ENCODE measurements at regions not wholly inside any gene's neighbourhood (a gene's known extent, or its start where the extent isn't known, plus 50 kb on each side); places are given as distances from the start of the nearest gene placed in this dataset.

DNA sequence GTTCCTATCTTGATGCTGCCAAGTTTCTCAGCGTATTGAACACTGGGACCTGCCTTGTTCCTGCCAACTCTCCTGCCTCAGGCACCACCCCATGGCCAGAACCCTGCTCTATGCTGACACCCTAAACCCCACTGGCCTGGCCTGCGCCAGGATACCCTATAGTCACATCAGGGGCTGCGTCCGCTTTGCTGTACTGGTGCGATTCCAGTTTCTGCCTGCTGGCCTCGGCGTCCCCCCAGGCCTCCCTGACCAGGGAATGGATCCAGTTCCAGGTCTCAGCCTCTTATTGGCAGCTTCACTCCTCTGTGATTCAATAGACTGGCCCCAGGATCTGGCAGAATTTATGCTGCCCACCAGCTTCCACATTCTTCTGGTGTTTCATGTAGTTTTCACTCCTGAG, 55.0 kb downstream of the GPR6 start:
- H3K4me3 ChIP-seq (ENCODE audit: low read length): no peak overlapping the region
- TF ChIP-seq, protein P1, sequence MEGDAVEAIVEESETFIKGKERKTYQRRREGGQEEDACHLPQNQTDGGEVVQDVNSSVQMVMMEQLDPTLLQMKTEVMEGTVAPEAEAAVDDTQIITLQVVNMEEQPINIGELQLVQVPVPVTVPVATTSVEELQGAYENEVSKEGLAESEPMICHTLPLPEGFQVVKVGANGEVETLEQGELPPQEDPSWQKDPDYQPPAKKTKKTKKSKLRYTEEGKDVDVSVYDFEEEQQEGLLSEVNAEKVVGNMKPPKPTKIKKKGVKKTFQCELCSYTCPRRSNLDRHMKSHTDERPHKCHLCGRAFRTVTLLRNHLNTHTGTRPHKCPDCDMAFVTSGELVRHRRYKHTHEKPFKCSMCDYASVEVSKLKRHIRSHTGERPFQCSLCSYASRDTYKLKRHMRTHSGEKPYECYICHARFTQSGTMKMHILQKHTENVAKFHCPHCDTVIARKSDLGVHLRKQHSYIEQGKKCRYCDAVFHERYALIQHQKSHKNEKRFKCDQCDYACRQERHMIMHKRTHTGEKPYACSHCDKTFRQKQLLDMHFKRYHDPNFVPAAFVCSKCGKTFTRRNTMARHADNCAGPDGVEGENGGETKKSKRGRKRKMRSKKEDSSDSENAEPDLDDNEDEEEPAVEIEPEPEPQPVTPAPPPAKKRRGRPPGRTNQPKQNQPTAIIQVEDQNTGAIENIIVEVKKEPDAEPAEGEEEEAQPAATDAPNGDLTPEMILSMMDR (IDR thresholded peaks at IDR 0.05; ENCODE audit: insufficient read depth, low read depth, low read length, missing control alignments): no peak
- no peak for DNase-seq (ENCODE audit: low read depth)

DNA sequence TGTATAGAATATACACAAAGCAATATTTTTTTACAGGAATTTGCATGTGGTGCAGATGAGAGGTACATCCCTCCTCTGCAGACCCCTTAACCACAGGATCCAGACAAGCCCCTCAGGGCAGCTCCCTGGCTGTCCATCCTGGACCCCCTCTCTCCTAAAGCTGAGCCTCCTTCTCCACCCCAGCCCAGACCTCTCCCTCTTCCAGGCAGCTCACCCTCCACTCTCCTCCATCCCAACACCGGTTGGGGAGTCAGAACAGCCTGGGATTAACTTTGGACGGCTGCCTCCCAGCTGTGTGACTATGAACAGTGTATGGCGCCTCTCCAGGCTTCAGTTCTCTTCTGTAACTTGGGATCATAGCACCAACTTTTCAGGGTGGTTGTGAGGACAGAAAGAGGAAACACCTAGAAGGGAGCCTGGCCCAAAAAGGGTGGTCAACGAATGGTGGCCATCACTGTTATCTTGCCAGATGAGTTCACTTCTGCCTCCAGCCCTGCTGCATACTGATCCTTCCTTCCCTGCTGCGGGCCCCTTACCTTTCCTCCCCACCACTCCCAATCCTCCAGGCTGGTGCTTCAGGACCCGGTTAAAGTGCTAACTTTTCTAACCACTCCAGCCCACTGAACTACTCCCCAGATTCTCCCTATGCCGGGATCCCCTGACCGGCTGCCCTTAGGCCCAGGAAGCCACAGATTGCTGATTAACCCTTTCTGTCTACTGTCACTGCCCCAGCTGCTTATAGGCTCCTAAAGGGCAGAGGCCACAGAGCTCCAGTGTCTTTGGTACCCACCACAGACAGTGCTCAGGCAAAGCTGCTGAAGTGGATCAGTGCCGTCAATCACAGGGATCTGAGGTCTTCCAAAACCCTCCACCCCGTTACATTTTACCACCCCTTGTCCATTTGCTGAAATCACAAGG, 55.9 kb downstream of the GPR6 start:
- H3K4me3 ChIP-seq (ENCODE audit: low read length): no peak overlapping the region
- no peak for DNase-seq (ENCODE audit: low read depth)
- TF ChIP-seq, protein P1 (IDR thresholded peaks at IDR 0.05; ENCODE audit: insufficient read depth, low read depth, low read length, missing control alignments): no peak

DNA sequence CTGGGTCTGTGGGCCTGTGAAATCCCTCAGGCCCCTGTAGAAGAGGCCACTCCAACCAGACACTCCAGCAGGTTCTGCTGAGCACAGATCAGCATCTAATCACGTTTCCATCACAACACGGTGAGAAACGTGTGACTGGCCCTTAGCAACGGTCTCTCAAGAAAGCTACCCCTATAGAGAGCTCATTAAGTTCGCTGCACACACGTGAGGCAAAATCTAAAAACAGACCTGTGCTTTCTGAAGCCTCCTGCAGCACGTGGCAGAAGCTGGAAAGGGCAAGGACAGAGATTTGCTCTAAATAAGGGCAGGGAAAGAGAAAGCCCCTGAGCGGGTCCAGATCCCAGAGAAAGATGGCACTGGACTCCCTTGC, 56.5 kb downstream of the GPR6 start:
- TF ChIP-seq, protein P1 (IDR thresholded peaks at IDR 0.05; ENCODE audit: insufficient read depth, low read depth, low read length, missing control alignments): no peak
- no peak overlapping the region for H3K4me3 ChIP-seq (ENCODE audit: low read length)
- no peak for DNase-seq (ENCODE audit: low read depth)

DNA sequence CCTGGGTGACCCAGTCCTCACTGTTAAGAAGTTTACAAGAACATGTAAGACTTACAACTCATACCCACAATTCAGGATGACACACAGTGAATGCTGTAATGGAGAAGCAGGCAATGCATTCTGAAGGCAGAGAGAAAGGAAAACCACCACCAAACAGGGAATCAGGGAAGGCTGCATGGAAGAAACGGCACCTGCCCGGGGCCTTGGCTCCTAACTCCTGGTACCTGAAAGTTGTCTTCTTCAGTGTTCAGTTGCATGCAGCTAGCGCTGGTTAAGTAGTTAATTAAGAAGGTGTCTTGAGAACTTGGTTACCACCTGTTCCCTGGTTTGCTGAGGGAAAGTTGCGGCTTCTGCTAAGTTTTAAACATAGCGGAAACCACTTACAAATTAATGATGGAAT, 57.2 kb downstream of the GPR6 start:
- H3K4me3 ChIP-seq (ENCODE audit: low read length): no peak overlapping the region
- DNase-seq (ENCODE audit: low read depth): no peak
- TF ChIP-seq, protein P1 (IDR thresholded peaks at IDR 0.05; ENCODE audit: insufficient read depth, low read depth, low read length, missing control alignments): no peak

DNA sequence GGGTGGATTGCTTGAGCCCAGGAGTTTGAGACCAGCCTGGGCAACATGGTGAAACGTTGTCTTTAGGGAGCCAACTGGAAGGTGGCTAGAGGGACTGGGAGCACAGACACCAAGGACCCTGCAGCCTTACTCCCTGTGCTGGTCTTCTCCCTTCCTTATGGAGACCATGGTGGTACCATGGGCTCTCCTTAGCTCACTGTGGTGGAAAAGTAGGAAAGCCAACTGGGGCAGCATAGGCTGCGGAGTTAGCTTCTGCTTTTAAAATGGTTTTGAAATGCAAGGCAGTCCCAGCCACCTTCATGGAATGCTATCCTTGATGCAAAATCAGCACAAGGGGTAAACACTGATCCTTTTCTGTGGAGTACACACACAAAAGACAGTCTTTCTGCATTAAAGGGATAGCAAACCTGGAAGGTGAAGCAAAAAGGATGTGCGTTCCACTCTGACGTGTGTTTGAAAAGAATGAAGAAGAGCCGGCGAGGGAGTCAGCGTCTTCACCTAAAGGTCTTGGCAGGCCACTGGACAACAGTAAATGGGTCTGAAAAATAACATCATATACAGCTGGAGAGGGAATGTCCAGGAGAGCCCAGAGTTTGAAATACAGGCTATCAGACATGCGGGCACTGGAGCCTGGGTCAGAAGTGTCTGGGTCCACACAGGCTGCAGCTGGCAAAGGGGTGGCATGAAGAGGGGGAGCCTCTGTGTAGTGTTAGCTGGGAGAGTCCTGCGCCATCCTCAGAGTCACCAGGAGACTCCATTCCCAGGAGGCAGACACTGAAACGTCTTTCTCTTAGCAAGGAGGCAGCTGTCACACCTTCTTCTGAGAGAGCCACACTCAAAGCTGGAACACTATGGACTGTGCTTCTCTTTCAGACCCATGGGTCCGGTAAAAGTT, 58.5 kb downstream of the GPR6 start:
- no peak overlapping the region for H3K4me3 ChIP-seq (ENCODE audit: low read length)
- TF ChIP-seq, protein P1 (IDR thresholded peaks at IDR 0.05; ENCODE audit: insufficient read depth, low read depth, low read length, missing control alignments): no peak
- DNase-seq (ENCODE audit: low read depth): no peak

DNA sequence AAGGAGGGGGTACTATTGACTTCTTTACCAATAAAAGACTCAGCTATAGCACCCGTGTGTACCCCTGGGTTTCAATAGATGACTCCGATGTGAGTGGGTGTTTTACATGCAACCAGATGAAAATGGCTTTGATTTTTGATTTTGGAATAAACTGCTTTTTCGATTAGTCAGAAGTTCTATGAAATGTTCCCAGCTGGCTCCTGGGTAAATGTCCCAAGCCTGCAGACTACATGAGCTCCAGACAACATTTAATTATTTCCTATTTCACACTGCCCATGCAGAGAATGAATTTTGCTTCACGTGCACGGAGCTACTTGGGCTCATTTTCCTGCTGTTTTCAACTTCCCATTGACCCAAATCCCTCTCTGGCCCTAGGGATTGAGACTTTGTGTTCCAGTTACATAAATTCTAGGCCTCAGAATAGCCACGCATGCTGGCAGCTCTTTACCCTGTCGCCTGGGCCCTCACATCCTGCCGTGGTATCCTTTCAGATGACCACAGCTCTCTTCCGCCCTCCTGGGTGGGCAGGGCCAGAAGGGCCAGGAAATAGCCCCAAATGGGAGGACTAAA, 59.7 kb downstream of the GPR6 start:
- TF ChIP-seq, protein P1 (IDR thresholded peaks at IDR 0.05; ENCODE audit: insufficient read depth, low read depth, low read length, missing control alignments): no peak
- no peak overlapping the region for H3K4me3 ChIP-seq (ENCODE audit: low read length)

More for the DNA sequence above, 59.7 kb downstream of the GPR6 start:
- DNase-seq (ENCODE audit: low read depth): no peak
